ENCODE measurements at regions not wholly inside any gene's neighbourhood (a gene's known extent, or its start where the extent isn't known, plus 50 kb on each side); places are given as distances from the start of the nearest gene placed in this dataset.

DNA sequence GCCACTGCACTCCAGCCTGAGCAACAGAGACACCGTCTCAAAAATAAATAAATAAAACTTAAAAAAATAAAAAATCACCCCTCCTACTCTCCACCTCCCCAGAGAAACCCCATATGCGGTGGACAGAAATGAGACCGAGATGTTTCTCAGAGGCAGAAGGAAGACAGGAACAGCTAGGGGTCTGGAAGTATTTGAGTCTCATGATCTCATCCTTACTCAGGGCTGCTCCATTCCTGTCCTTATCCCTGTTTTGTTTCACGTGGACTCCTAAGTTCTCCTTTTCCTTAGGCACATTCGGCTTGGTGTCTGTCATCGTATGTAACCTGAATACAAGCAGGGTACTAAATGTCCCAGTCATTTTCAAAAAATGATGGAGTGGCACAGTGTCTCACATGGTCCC lies 76.1 kb downstream of the C9orf50 start:
- TF ChIP-seq POLR2A (IDR thresholded peaks at IDR 0.05): no peak
- TF ChIP-seq, protein P1, sequence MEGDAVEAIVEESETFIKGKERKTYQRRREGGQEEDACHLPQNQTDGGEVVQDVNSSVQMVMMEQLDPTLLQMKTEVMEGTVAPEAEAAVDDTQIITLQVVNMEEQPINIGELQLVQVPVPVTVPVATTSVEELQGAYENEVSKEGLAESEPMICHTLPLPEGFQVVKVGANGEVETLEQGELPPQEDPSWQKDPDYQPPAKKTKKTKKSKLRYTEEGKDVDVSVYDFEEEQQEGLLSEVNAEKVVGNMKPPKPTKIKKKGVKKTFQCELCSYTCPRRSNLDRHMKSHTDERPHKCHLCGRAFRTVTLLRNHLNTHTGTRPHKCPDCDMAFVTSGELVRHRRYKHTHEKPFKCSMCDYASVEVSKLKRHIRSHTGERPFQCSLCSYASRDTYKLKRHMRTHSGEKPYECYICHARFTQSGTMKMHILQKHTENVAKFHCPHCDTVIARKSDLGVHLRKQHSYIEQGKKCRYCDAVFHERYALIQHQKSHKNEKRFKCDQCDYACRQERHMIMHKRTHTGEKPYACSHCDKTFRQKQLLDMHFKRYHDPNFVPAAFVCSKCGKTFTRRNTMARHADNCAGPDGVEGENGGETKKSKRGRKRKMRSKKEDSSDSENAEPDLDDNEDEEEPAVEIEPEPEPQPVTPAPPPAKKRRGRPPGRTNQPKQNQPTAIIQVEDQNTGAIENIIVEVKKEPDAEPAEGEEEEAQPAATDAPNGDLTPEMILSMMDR (IDR thresholded peaks at IDR 0.05): no peak
